ENCODE measurements at regions not wholly inside any gene's neighbourhood (a gene's known extent, or its start where the extent isn't known, plus 50 kb on each side); places are given as distances from the start of the nearest gene placed in this dataset.
"Not testable (repeated sequence)": the region's sequence is repeated elsewhere in the genome, so short reads cannot be mapped to it uniquely, and the experiment has no call there.

- not testable (repeated sequence) for FAIRE-seq; DNase-seq (ENCODE audit: low spot score)
Measured at GRCh38 chrX:68951942-68952619, 123.3 kb downstream of the EFNB1 start.

- no peak for FAIRE-seq
- DNase-seq (ENCODE audit: low spot score), result no peak
Measured at GRCh38 chrX:68950937-68951336, 122.1 kb downstream of the EFNB1 start.

- FAIRE-seq, result no peak
- no peak for DNase-seq (ENCODE audit: low spot score)
Measured at GRCh38 chrX:68947882-68948605, 119.2 kb downstream of the EFNB1 start.

- FAIRE-seq, result no peak
Measured at GRCh38 chrX:68945603-68946228, 116.9 kb downstream of the EFNB1 start.

GRCh38 chrX:68945081-68945602, 116.3 kb downstream of the EFNB1 start:
- FAIRE-seq (no peak), DNase-seq (ENCODE audit: low spot score) (no peak)

More at GRCh38 chrX:68945603-68946228, 116.9 kb downstream of the EFNB1 start:
- DNase-seq (ENCODE audit: low spot score), result no peak

- FAIRE-seq (no peak), DNase-seq (ENCODE audit: low spot score) (no peak)
Measured at GRCh38 chrX:68944211-68944610, 115.4 kb downstream of the EFNB1 start.

GRCh38 chrX:68942840-68943239, 114.0 kb downstream of the EFNB1 start:
- FAIRE-seq (no peak), DNase-seq (ENCODE audit: low spot score) (no peak)

- no peak for FAIRE-seq
- DNase-seq (ENCODE audit: low spot score), result no peak
Measured at GRCh38 chrX:68942104-68942503, 113.3 kb downstream of the EFNB1 start.

GRCh38 chrX:68941385-68941952, 112.6 kb downstream of the EFNB1 start:
- DNase-seq (ENCODE audit: low spot score), result no peak
- FAIRE-seq, result no peak

- FAIRE-seq, result no peak
- DNase-seq (ENCODE audit: low spot score), result no peak
Measured at GRCh38 chrX:68940601-68941000, 111.8 kb downstream of the EFNB1 start.

- no peak for DNase-seq (ENCODE audit: low spot score)
Measured at GRCh38 chrX:68939868-68940267, 111.0 kb downstream of the EFNB1 start.

GRCh38 chrX:68938244-68939004, 109.6 kb downstream of the EFNB1 start:
- peak; percentile 51 for DNase-seq (ENCODE audit: low spot score)
- FAIRE-seq, result no peak

More at GRCh38 chrX:68939868-68940267, 111.0 kb downstream of the EFNB1 start:
- no peak for FAIRE-seq

- FAIRE-seq (peak; percentile 48), DNase-seq (ENCODE audit: low spot score) (no peak)
Measured at GRCh38 chrX:68937581-68937980, 108.8 kb downstream of the EFNB1 start.

- DNase-seq (ENCODE audit: low spot score) (peak; percentile 66), FAIRE-seq (no peak)
Measured at GRCh38 chrX:68936608-68937007, 107.8 kb downstream of the EFNB1 start.

- FAIRE-seq (no peak), DNase-seq (ENCODE audit: low spot score) (no peak)
Measured at GRCh38 chrX:68936126-68936525, 107.3 kb downstream of the EFNB1 start.

- no peak for DNase-seq (ENCODE audit: low spot score)
- FAIRE-seq, result peak; percentile 27
Measured at GRCh38 chrX:68935362-68935761, 106.5 kb downstream of the EFNB1 start.

- no peak for FAIRE-seq
- no peak for DNase-seq (ENCODE audit: low spot score)
Measured at GRCh38 chrX:68934922-68935321, 106.1 kb downstream of the EFNB1 start.

GRCh38 chrX:68934421-68934820, 105.6 kb downstream of the EFNB1 start:
- FAIRE-seq, result no peak
- no peak for DNase-seq (ENCODE audit: low spot score)

- FAIRE-seq, result no peak
Measured at GRCh38 chrX:68932611-68933010, 103.8 kb downstream of the EFNB1 start.

GRCh38 chrX:68931345-68931744, 102.5 kb downstream of the EFNB1 start:
- no peak for DNase-seq (ENCODE audit: low spot score)

More at GRCh38 chrX:68932611-68933010, 103.8 kb downstream of the EFNB1 start:
- no peak for DNase-seq (ENCODE audit: low spot score)

More at GRCh38 chrX:68931345-68931744, 102.5 kb downstream of the EFNB1 start:
- FAIRE-seq, result no peak
